Breast epithelium (tissue), 3 donors: ENCODE measurements at regions not wholly inside any gene's neighbourhood (a gene's known extent, or its start where the extent isn't known, plus 50 kb on each side); places are given as distances from the start of the nearest gene placed in this dataset.

Experiments used
- POLR2AphosphoS5 ChIP-seq, 3 donors: sonication (generic); formaldehyde crosslinking; IDR thresholded peaks; one replicate each; pipeline ENCODE4 v1.6.1; 2017; ENCODE audit warnings: antibody characterized with exemption in 3 of 3
- TF ChIP-seq, protein P1 (sequence below), 3 donors: fragments of 450-650 bp; IDR thresholded peaks; one replicate each; pipeline ENCODE4 v1.5.1; 2016 to 2017; ENCODE audit warnings: antibody characterized with exemption in 3 of 3, mild to moderate bottlenecking in 3 of 3, moderate library complexity in 3 of 3

GRCh38 chr21:35412231-35412630, 363.1 kb upstream of the RUNX1 start:
- TF ChIP-seq, protein P1, sequence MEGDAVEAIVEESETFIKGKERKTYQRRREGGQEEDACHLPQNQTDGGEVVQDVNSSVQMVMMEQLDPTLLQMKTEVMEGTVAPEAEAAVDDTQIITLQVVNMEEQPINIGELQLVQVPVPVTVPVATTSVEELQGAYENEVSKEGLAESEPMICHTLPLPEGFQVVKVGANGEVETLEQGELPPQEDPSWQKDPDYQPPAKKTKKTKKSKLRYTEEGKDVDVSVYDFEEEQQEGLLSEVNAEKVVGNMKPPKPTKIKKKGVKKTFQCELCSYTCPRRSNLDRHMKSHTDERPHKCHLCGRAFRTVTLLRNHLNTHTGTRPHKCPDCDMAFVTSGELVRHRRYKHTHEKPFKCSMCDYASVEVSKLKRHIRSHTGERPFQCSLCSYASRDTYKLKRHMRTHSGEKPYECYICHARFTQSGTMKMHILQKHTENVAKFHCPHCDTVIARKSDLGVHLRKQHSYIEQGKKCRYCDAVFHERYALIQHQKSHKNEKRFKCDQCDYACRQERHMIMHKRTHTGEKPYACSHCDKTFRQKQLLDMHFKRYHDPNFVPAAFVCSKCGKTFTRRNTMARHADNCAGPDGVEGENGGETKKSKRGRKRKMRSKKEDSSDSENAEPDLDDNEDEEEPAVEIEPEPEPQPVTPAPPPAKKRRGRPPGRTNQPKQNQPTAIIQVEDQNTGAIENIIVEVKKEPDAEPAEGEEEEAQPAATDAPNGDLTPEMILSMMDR (IDR thresholded peaks at IDR 0.05) = no peak
- TF ChIP-seq POLR2AphosphoS5 (IDR thresholded peaks at IDR 0.05) = no peak
